GM21576 (cell line): ENCODE measurements at regions not wholly inside any gene's neighbourhood (a gene's known extent, or its start where the extent isn't known, plus 50 kb on each side); places are given as distances from the start of the nearest gene placed in this dataset.

Source experiments
- ATAC-seq: cut with Tn5 transposase; IDR thresholded peaks from one replicate; pipeline ENCODE4 v1.9.1; 2021; ENCODE audit warnings: mild to moderate bottlenecking, moderate library complexity; ENCODE audit not compliant: unreplicated experiment

GRCh38 chr14:38527502-38527878 is 271.6 kb upstream of the CLEC14A start:
- ATAC-seq = no peak

DNA sequence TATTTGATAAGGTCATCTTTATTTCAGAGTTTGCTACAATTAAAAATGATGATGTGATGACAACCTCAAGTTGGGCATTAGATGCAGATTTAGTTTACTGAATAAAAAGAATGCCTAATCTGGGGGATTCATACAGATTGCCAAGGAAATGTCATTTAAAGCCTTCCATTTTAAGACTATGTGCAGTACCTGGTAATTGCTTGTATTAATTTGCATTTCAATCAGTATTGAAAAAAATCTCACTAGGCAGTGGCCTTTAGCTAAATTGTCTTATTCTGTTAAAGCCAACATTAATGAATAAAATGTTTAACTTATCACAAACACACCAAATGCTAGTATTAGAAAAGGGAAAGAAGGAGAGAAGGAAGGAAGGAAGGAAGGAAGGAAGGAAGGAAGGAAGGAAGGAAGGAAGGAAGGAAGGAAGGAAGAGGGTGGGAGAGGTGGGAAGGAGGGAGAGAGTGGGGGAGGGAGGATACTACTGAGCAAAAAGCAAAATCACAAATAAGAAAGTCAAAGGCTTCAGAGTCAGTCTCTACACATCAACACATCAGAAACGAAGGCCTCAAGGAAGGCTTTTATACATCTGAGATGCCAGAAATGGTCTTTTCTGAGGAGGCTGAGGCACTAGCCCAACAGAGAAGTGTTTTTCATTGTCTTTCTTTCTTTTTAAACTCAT is 271.1 kb upstream of the CLEC14A start:
- ATAC-seq = no peak

DNA sequence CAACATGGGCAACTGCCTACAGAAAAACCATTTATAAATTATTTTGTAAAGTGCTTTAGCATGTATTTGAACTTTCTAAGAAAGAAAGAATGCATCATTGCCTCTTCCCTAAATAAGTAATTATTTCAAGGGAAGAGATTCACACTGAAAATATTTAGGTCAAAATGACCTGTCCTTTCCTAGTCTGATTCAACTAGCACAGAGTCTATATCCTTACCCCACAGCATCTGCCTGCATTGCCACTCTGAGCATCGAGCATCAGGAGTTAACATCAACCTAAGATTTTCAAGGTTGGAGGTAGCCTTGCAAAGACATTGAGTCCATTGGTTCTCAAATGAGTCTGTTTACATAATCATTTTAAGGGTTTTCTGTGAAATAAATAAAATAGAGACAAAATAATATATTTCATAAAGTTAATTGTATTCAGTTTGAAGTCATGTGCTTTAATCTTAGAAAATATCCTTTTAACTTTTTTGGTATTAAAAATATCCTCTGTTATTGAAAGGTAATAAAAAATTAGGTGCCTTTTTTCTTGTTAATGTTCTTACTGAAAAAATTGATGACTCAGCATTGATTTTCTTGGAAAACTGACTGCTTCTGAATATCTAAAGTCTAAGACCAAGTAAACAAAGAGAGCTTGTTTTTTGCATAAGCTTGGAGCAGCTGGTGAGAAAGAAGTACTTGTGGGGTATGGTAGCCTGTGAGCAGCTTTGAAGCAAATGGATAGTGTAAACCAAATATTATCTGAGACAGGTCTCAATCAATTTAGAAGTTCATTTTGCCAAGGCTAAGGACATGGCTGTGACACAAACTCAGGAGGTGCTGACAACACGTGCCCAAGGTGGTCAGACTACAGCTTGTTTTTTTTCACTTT is 269.0 kb upstream of the CLEC14A start:
- no peak for ATAC-seq

GRCh38 chr14:38522724-38523123 is 266.8 kb upstream of the CLEC14A start:
- ATAC-seq = no peak

GRCh38 chr14:38521591-38521990 is 265.7 kb upstream of the CLEC14A start:
- ATAC-seq = no peak

- ATAC-seq = no peak
Measured at GRCh38 chr14:38517426-38517825, 261.5 kb upstream of the CLEC14A start.

- no peak for ATAC-seq
Measured at GRCh38 chr14:38512236-38512635, 256.3 kb upstream of the CLEC14A start.

DNA sequence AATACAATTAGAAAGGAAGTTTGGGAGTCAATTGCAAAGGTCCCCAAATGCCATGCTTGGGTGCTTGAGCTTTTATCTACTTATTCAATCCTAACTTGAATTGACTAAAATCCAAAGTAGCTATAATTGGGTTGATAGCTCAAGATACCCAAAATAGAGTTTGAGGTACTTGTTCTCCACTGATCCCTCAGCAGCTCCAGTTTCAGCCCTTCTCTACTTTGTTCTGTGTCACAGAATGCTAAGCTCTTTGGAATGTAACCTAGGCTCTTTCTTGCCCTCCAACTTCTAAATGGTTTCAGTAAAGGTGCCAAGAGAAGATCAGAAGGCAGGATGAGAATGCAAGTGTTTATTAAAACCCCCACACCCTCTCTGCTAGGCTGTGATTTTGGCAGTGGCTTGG is 251.4 kb upstream of the CLEC14A start:
- no peak for ATAC-seq

GRCh38 chr14:38505973-38506249 is 250.0 kb upstream of the CLEC14A start:
- ATAC-seq = no peak

- no peak for ATAC-seq
Measured at GRCh38 chr14:38505221-38505972, 249.5 kb upstream of the CLEC14A start.

- no peak for ATAC-seq
Measured at GRCh38 chr14:38504175-38504574, 248.3 kb upstream of the CLEC14A start.

DNA sequence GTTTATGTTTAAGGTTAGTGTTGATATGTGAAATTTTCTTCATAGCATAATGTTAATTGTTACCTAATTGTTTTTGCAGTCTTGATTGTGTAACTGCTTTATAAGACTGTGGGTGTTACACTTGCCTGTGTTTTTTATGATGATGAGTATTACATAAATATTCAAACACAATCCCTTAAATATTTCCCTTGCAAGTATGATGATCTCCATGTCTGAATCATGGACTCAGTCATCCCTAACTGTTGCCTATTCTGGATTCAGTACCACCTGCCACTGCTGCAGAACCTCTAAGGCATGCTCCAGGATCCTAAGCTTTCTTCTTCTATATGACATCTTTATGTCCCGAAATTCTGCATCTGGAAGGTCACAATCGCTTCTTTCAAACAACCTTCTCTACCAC is 246.3 kb upstream of the CLEC14A start:
- no peak for ATAC-seq

DNA sequence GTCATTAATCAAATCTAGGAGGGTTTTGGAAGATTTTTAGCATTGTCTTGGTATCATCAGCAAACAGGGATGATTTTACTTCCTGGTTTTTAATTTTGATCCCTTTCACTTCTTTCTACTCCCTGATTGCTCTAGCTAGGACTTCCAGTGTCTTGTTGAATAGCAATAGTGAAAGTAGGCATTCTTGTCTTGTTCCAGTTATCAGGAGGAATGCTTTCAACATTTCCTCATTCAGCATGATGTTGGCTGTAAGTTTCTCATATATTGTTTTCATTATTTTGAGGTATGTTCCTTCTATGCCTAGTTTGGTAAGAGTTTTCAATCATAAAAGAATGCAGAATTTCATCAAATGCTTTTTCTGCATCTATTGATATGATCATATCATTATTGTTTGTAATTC is 244.2 kb upstream of the CLEC14A start:
- no peak for ATAC-seq

- no peak for ATAC-seq
Measured at GRCh38 chr14:38496092-38496491, 240.2 kb upstream of the CLEC14A start.

DNA sequence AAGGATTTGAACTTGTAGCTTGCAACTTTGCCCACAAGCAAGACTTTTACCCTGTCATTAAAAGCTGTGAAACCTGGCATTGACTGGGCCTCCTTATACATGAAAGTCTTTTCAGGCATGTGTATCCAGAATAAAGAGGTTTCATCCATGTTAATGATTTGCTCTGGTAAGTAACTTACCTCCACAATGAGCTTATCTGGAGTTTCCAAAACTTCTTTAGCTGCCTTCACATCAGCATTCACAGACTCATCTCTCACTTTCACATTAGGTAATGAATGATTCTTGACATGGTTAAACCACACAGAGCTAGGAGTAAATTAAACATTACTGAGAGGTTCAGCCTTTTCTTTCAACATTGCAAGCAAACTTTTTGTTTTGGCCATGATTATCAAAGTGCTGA is 234.4 kb upstream of the CLEC14A start:
- ATAC-seq = no peak

DNA sequence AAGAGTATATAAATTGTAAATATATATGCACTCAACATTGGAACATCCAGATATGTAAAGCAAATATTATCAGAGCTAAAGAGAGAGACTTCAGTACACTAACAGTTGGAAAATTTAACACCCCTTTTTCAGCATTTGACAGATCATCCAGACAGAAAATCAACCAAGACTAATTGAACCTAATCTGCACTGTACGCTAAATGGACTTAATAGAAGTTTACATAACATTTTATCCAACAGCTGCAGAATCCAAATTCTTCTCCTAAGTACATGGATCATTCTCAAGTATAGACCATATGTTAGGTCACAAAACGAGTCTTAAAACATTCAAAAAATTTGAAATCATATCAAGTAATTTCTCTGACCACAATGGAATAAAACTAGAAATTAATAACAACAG is 229.1 kb upstream of the CLEC14A start:
- no peak for ATAC-seq

GRCh38 chr14:38481952-38482678 is 226.2 kb upstream of the CLEC14A start:
- ATAC-seq = no peak

DNA sequence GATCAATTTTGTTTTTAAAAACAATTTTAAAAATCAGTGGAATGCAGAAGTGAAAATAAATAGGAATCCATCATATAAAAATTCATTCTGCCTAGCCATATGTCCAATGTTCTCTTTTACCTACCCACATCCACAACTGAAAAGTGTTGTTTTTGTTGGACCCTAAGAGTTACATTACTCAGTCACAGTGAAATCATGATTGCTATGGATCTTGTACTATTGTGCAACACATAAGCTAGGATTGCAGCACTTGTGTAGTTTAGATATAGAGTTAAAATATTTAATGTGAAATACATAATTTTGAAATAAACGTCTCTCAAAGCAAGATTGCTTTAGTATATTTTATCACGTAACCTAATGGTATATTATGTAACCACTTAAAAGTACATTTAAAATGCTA is 213.3 kb upstream of the CLEC14A start:
- ATAC-seq = no peak

DNA sequence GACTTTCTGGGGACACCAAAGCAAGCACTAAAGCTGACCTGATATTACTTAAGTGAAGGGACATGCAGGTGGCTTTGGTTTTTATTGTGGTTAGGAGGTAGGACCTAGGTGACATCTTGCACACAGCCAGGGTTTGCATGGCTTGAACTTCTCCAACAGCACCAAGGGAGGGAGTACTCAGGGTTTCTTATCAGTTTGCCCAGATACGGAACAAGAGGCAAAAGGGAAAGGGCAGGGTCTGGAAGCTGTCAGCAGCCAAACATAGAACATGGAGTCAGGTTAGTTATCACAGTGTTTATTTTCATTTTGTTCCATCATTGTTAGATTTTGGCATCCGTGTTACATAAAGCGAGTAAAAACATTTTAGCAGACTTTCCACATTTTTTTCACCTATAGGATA is 186.3 kb upstream of the CLEC14A start:
- no peak for ATAC-seq

DNA sequence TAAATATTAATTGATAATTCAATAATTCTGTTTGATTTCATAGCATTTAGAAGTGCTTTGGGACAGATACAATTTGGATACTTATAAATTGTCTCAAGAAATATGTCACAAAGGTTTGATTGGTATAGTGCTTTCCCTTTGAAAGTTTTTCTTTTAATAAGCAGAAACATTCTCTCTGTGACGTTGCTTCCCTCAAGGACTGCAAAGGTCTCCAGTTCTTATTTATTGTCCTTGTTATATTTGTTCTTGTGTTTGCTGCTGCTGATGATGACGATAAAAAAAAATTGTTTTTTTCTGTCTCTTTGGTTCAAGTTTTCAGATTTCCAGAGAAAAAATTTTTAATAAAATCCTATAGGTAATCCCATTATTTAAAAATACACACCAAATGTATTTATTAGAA is 176.3 kb upstream of the CLEC14A start:
- no peak for ATAC-seq

GRCh38 chr14:38431156-38431555 is 175.3 kb upstream of the CLEC14A start:
- no peak for ATAC-seq
